ENCODE measurements at regions not wholly inside any gene's neighbourhood (a gene's known extent, or its start where the extent isn't known, plus 50 kb on each side); places are given as distances from the start of the nearest gene placed in this dataset.

DNA sequence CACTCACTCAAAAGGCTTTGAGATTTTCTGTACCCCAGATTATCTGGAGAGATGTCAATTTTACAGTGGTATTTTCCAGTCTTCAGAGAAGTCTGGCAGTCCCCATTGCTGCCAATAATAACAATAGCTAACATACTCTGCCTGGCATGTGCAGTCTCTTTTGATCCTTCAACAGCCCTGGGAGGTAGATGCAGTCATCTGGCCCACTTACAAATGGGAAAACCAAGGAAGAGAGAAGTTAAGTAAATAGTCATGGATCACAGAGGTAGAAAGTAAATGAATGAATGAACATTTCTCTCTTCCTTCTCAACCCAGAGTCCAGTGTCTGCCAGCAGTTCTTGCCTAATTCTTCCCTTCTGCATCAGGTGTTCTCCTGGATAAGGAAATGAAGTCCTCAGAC lies 113.0 kb upstream of the EDNRA start:
- no peak overlapping the region for H3K4ac ChIP-seq (ENCODE audit: low read depth, low read length)
- H3K4me2 ChIP-seq (ENCODE audit: insufficient read depth, insufficient read length, low read length) = no peak overlapping the region
- no peak overlapping the region for H2BK120ac ChIP-seq (ENCODE audit: low read depth, low read length, poor library complexity, severe bottlenecking)
- no peak overlapping the region for H4K5ac ChIP-seq (ENCODE audit: insufficient read length, low read depth, low read length)
- no peaks in the 10 kb centered on the region for H3K27me3 ChIP-seq (ENCODE audit: insufficient read depth, low read length)
- no peak overlapping the region for H3K27ac ChIP-seq (ENCODE audit: insufficient read length, low read depth, low read length)
- H2BK5ac ChIP-seq (ENCODE audit: insufficient read length, low read length) = no peak overlapping the region
- no peaks in the 10 kb centered on the region for H3K79me1 ChIP-seq (ENCODE audit: insufficient read depth, low read depth, low read length, poor library complexity, severe bottlenecking)
- no peak overlapping the region for H3T11ph ChIP-seq (ENCODE audit: low read length)
- no peak overlapping the region for H3K14ac ChIP-seq (ENCODE audit: insufficient read depth, low read length)
- no peak overlapping the region for H3K23ac ChIP-seq (ENCODE audit: insufficient read length, low read depth, low read length)
- Mint-ChIP-seq H3K4me3 (no peak overlapping the region), H3K27ac (no peak overlapping the region), H3K36me3 (ENCODE audit: insufficient read depth in 1 of 3, low read depth in 3 of 3) (no peaks in the 10 kb centered on the region), H3K9me3 (peaks cover 0 to 5% of the 10 kb centered on the region in 2 experiments; a peak in 2 of 5 replicates), H3K27me3 (ENCODE audit: low read depth) (no peaks in the 10 kb centered on the region), H3K4me1 (no peaks in the 10 kb centered on the region)
- H4K8ac ChIP-seq (replicated peaks; ENCODE audit: insufficient read length, low read depth, low read length) = no peak overlapping the region
- H2AK5ac ChIP-seq (ENCODE audit: insufficient read length, low read length) = no peak overlapping the region
- H3K18ac ChIP-seq (ENCODE audit: insufficient read length, low read depth, low read length) = no peak overlapping the region
- no peak for DNase-seq
- H4K91ac ChIP-seq (ENCODE audit: insufficient read length, low read depth, low read length) = no peak overlapping the region
- H2BK12ac ChIP-seq (ENCODE audit: insufficient read length, low read depth, low read length) = no peak overlapping the region
- H3K9me3 ChIP-seq (ENCODE audit: control insufficient read depth, low read depth, low read length) = no peaks in the 10 kb centered on the region
- H2BK20ac ChIP-seq (ENCODE audit: low read depth, low read length, poor library complexity, severe bottlenecking) = no peak overlapping the region
- H3K23me2 ChIP-seq (ENCODE audit: insufficient read length, low read depth, low read length, poor library complexity, severe bottlenecking) = no peaks in the 10 kb centered on the region
- no peak overlapping the region for H3K56ac ChIP-seq (ENCODE audit: insufficient read length, low read depth, low read length)
- no peaks in the 10 kb centered on the region for H3K4me1 ChIP-seq (ENCODE audit: insufficient read depth, low read length)
- no peaks in the 10 kb centered on the region for H4K20me1 ChIP-seq (ENCODE audit: control insufficient read depth, insufficient read depth, insufficient read length)
- no peaks in the 10 kb centered on the region for H3K79me2 ChIP-seq (ENCODE audit: insufficient read depth, low read length)
- H2BK15ac ChIP-seq (ENCODE audit: low read depth, low read length) = no peak overlapping the region
- TF ChIP-seq, protein P1, sequence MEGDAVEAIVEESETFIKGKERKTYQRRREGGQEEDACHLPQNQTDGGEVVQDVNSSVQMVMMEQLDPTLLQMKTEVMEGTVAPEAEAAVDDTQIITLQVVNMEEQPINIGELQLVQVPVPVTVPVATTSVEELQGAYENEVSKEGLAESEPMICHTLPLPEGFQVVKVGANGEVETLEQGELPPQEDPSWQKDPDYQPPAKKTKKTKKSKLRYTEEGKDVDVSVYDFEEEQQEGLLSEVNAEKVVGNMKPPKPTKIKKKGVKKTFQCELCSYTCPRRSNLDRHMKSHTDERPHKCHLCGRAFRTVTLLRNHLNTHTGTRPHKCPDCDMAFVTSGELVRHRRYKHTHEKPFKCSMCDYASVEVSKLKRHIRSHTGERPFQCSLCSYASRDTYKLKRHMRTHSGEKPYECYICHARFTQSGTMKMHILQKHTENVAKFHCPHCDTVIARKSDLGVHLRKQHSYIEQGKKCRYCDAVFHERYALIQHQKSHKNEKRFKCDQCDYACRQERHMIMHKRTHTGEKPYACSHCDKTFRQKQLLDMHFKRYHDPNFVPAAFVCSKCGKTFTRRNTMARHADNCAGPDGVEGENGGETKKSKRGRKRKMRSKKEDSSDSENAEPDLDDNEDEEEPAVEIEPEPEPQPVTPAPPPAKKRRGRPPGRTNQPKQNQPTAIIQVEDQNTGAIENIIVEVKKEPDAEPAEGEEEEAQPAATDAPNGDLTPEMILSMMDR (conservative IDR thresholded peaks at IDR 0.05) = no peak
- H3K9ac ChIP-seq (ENCODE audit: extremely low read depth, insufficient read length, low read length) = no peak overlapping the region
- H2AFZ ChIP-seq (ENCODE audit: low read length) = no peak overlapping the region

Measured in H9 (cell line).